ENCODE measurements at regions not wholly inside any gene's neighbourhood (a gene's known extent, or its start where the extent isn't known, plus 50 kb on each side); places are given as distances from the start of the nearest gene placed in this dataset.

DNA sequence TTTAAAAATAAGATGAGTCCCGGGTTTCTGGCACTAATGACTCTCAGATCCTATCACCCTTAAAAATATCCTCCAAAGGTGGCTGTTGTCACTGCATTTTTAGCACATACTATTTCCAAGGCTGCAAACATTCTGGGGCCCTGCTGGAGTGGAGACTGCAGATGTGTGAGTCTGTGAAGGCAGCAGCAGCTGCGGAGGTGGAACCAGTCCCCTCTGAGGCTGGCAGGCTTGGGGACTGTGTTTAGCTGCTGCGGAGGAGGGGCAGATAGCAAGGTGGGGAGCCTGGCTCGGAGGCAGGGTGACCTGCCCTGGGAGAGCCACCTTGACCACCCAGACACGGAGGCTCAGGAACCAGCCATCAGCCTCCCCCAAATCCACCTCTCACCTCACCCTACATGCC, 77.0 kb downstream of the C5orf15 start:
- Histone ChIP-seq H2AFZ (ENCODE audit: low read length) (no peak overlapping the region), H3K4me2 (ENCODE audit: low read depth, low read length, poor library complexity, severe bottlenecking) (no peak overlapping the region), H3K9ac (ENCODE audit: low read depth, low read length, poor library complexity, severe bottlenecking) (no peak overlapping the region), H3K9me2 (replicated peaks; ENCODE audit: low read depth, low read length) (no peaks in the 10 kb centered on the region), H3K4me3 (ENCODE audit: low read length, poor library complexity, severe bottlenecking) (no peak overlapping the region), H3F3A (ENCODE audit: low read depth) (no peaks in the 10 kb centered on the region), H3K79me2 (ENCODE audit: insufficient read depth, low read length) (no peaks in the 10 kb centered on the region), H3K4me1 (ENCODE audit: insufficient read depth, low read length, poor library complexity, severe bottlenecking) (no peaks in the 10 kb centered on the region), H3K9me3 (ENCODE audit: insufficient read depth, low read depth, low read length) (no peaks in the 10 kb centered on the region), H3K36me3 (ENCODE audit: insufficient read depth, low read length) (no peaks in the 10 kb centered on the region), H4K20me1 (ENCODE audit: insufficient read depth, low read length, poor library complexity, severe bottlenecking) (no peaks in the 10 kb centered on the region), H3K27me3 (ENCODE audit: insufficient read depth, low read length, poor library complexity, severe bottlenecking) (no peaks in the 10 kb centered on the region)
- TF ChIP-seq, protein P1, sequence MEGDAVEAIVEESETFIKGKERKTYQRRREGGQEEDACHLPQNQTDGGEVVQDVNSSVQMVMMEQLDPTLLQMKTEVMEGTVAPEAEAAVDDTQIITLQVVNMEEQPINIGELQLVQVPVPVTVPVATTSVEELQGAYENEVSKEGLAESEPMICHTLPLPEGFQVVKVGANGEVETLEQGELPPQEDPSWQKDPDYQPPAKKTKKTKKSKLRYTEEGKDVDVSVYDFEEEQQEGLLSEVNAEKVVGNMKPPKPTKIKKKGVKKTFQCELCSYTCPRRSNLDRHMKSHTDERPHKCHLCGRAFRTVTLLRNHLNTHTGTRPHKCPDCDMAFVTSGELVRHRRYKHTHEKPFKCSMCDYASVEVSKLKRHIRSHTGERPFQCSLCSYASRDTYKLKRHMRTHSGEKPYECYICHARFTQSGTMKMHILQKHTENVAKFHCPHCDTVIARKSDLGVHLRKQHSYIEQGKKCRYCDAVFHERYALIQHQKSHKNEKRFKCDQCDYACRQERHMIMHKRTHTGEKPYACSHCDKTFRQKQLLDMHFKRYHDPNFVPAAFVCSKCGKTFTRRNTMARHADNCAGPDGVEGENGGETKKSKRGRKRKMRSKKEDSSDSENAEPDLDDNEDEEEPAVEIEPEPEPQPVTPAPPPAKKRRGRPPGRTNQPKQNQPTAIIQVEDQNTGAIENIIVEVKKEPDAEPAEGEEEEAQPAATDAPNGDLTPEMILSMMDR (conservative IDR thresholded peaks at IDR 0.05; ENCODE audit: low read length) = no peak
- no peak for TF ChIP-seq EZH2phosphoT487 (IDR thresholded peaks at IDR 0.05; ENCODE audit: borderline replicate concordance)

DNA sequence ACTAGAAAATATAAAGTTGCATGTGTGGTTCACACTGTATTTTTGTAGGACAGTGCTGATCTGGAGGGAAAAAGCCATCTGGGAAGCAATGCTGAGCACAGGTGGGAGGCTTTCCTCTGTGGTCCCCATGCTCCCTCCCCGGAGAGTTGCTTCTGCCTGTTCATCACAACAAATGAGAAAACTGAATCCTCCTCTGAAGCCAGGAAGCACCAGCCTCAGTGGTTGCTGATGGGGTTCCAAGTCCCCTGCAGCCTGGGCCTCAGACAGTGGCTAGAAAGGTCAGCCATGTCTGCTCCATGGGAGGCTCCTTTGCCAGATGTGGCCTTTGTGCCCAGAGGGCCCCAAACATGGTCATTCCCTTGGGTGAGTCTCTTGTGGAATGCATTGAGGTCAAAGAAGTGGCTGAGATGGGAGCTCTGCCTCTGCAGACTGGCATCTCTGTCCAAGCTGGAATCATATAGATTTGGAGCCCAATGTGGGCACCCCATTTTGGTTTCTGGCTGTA, 77.6 kb downstream of the C5orf15 start:
- Histone ChIP-seq H4K20me1 (ENCODE audit: insufficient read depth, low read length, poor library complexity, severe bottlenecking) (no peaks in the 10 kb centered on the region), H3K9ac (ENCODE audit: low read depth, low read length, poor library complexity, severe bottlenecking) (no peak overlapping the region), H3K9me2 (replicated peaks; ENCODE audit: low read depth, low read length) (no peaks in the 10 kb centered on the region), H3K79me2 (ENCODE audit: insufficient read depth, low read length) (no peaks in the 10 kb centered on the region), H3K27me3 (ENCODE audit: insufficient read depth, low read length, poor library complexity, severe bottlenecking) (no peaks in the 10 kb centered on the region), H3K4me2 (ENCODE audit: low read depth, low read length, poor library complexity, severe bottlenecking) (no peak overlapping the region), H2AFZ (ENCODE audit: low read length) (no peak overlapping the region), H3K4me3 (ENCODE audit: low read length, poor library complexity, severe bottlenecking) (no peak overlapping the region), H3F3A (ENCODE audit: low read depth) (no peaks in the 10 kb centered on the region), H3K9me3 (ENCODE audit: insufficient read depth, low read depth, low read length) (no peaks in the 10 kb centered on the region), H3K36me3 (ENCODE audit: insufficient read depth, low read length) (no peaks in the 10 kb centered on the region), H3K4me1 (ENCODE audit: insufficient read depth, low read length, poor library complexity, severe bottlenecking) (no peaks in the 10 kb centered on the region)
- TF ChIP-seq, protein P1 (conservative IDR thresholded peaks at IDR 0.05; ENCODE audit: low read length) = no peak
- no peak for TF ChIP-seq EZH2phosphoT487 (IDR thresholded peaks at IDR 0.05; ENCODE audit: borderline replicate concordance)

GRCh38 chr5:133890314-133890713, 78.1 kb downstream of the C5orf15 start:
- Histone ChIP-seq H3K27me3 (ENCODE audit: insufficient read depth, low read length, poor library complexity, severe bottlenecking) (no peaks in the 10 kb centered on the region), H3F3A (ENCODE audit: low read depth) (no peaks in the 10 kb centered on the region), H3K9me2 (replicated peaks; ENCODE audit: low read depth, low read length) (no peaks in the 10 kb centered on the region), H3K79me2 (ENCODE audit: insufficient read depth, low read length) (no peaks in the 10 kb centered on the region), H3K9ac (ENCODE audit: low read depth, low read length, poor library complexity, severe bottlenecking) (no peak overlapping the region), H2AFZ (ENCODE audit: low read length) (no peak overlapping the region), H4K20me1 (ENCODE audit: insufficient read depth, low read length, poor library complexity, severe bottlenecking) (no peaks in the 10 kb centered on the region), H3K36me3 (ENCODE audit: insufficient read depth, low read length) (no peaks in the 10 kb centered on the region), H3K4me2 (ENCODE audit: low read depth, low read length, poor library complexity, severe bottlenecking) (no peak overlapping the region), H3K4me1 (ENCODE audit: insufficient read depth, low read length, poor library complexity, severe bottlenecking) (no peaks in the 10 kb centered on the region), H3K4me3 (ENCODE audit: low read length, poor library complexity, severe bottlenecking) (no peak overlapping the region), H3K9me3 (ENCODE audit: insufficient read depth, low read depth, low read length) (no peaks in the 10 kb centered on the region)
- TF ChIP-seq, protein P1 (conservative IDR thresholded peaks at IDR 0.05; ENCODE audit: low read length) = no peak
- no peak for TF ChIP-seq EZH2phosphoT487 (IDR thresholded peaks at IDR 0.05; ENCODE audit: borderline replicate concordance)
